HG03442 (cell line): ENCODE measurements at regions not wholly inside any gene's neighbourhood (a gene's known extent, or its start where the extent isn't known, plus 50 kb on each side); places are given as distances from the start of the nearest gene placed in this dataset.

Experiments used
- ATAC-seq: cut with Tn5 transposase; IDR thresholded peaks from one replicate; pipeline ENCODE4 v1.9.1; 2021; ENCODE audit warnings: mild to moderate bottlenecking, moderate library complexity; ENCODE audit not compliant: unreplicated experiment

DNA sequence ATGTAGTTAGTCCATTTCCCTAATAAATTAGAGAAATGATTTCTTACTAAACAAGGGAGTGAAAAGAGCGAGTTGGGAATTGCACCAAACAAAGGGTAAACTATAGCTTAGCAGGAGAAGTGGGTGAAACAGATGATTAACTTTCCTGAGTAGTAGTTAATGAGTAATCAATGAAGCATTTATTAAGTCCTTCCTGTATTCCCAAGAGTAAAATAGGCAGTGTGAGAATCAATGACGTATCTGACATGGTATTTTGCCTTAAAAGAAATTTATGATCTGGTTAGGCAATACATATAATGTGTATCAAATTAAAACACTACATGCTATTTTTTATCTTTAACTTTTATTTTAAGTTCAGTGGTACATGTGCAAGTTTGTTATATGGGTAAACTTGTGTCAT is 142.8 kb downstream of the KLF5 start:
- no peak for ATAC-seq

DNA sequence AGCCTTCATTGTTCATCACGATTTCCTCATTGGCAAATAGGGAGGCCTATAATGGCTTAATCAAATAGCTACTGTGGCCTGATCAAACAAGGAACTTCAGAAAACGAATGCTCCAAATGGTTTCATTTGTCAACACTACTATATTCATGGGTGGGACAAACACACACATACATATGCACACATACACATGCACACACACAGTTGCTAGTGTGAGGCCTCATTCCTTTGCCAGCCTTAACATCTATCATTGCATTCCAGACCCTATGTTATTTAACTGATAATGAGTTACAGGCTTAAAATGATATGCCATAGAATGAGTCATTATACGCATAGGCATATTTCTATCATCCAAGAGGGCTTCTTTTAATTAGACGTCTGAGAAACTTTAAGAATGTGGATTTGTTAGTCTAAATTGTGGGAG is 140.2 kb downstream of the KLF5 start:
- no peak for ATAC-seq

DNA sequence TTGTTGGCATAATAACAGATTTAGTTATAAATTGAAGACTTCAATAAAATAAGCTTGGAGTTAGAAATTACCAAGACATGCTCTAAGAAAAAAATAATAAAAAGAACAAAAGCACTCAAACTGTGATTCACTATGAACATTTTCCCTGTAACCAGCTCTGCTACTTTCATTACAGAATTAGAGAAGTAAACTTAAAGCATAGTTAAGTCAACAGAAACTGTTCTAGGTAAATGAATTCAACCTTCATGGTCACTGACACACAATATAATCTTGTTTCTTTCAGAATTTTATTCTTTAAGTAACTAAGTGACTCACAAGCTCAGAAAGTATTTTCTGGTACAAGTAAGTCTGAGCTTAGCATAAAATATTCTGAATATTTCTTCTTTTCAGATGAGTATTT is 136.3 kb downstream of the KLF5 start:
- ATAC-seq, result no peak

DNA sequence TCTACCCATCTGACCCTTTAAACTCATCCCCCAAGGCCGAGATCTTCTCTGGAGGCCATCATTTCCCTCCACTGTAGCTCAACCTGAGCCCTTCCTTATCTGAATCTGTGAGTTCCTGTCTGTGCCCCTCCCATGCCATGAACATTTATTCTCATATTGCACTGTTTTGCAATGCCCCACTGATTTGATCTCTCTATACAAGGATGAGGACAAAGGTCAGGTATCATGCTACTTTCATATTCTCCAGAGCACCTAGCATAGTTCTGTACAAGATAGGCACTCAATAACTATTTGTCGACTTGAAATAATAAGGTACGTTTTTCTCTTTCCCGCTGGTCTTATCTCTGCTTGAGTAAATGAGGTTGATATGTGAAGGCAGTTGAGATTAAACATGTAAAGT is 135.5 kb downstream of the KLF5 start:
- ATAC-seq, result no peak

DNA sequence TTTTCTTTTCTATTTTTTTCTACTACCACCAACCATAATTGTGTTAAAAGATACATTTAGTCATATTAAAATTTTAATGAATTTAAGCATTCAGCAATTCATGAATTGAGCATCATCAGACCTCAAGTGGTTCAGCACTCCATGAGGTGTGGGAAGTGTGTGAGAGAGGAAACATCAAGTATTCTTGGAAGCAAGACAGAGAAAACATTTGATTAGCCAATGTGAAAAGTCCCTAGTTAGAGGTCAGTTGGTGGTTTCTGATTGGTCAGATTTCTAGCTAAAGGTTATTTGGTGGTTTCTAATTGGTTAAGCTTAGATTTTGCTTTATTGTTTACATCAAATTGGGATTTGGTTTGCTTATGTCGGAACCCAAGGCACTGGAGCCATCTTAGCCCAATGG is 134.7 kb downstream of the KLF5 start:
- ATAC-seq, result no peak

DNA sequence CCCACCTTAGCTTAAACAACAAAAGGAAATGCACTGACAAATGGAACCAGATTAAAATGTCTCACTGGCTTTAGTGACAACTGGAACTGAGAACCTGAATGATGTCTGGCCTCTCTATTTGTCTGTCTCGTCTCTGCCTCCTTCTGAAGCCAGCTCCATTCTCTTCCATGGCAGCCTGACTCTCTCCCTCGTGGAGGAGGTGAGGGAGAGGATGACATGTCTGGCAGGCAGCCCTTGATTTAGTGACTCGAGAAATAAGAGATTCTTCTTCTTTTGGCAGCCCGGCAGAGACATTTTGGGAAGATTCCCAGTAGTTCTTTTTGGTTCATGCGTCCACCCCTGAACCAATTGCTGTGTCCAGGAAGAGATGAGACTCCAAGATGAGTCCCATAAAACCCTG is 131.7 kb downstream of the KLF5 start:
- ATAC-seq, result no peak

DNA sequence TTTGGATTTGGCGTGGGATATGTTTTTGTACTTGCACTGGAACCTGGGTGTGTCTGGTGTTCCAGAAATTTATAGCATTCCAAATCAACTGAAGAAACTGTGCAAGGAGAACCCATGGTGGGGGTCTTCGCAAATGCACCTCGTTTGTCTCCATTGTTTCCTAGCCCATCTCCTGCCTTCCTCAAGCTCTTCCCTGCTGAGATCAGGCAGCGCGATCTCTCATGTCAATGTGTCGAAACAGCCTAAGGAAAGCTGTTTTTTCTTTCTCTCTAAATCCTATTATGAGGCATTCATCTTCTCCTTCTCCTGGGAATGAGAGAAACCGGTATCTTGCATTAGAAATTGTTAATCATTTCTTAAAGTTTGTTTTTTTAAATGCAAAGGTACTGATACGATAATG is 131.0 kb downstream of the KLF5 start:
- ATAC-seq, result no peak

DNA sequence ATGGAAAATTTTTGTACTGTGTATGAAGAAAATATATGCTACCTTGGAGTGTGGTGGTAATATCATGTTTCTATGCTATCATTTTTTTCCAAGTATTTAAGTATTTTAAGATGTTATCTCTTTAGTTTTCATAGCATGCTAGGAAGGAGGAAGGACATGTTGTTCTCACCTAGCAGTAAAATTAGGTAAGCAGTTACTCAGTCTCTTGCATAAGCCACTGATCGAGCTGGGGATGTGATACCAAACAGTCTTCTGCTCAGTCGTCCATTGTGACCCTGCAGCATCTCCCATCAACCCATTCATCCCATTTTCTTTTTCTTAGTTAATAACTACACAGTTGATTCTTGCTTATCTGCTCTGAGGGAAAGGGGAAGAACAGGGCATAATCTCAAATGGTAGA is 130.6 kb downstream of the KLF5 start:
- ATAC-seq, result no peak

DNA sequence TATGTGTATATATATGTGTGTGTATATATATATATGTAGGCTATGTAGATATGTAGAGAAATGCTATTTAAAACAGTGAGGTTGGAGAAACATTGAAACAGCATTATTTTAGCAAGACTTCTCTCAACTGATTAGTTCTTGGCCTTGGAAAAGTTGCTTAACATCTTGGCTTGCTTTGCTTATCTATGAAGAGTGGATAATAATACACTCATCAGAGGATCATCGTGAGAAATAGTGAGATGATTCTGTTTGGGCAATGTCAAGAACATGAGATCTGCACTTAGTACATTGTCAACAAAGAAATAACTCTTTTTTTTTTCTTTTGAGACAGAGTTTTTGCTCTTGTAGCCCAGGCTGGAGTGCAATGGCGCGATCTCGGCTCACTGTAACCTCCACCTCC is 128.3 kb downstream of the KLF5 start:
- no peak for ATAC-seq

DNA sequence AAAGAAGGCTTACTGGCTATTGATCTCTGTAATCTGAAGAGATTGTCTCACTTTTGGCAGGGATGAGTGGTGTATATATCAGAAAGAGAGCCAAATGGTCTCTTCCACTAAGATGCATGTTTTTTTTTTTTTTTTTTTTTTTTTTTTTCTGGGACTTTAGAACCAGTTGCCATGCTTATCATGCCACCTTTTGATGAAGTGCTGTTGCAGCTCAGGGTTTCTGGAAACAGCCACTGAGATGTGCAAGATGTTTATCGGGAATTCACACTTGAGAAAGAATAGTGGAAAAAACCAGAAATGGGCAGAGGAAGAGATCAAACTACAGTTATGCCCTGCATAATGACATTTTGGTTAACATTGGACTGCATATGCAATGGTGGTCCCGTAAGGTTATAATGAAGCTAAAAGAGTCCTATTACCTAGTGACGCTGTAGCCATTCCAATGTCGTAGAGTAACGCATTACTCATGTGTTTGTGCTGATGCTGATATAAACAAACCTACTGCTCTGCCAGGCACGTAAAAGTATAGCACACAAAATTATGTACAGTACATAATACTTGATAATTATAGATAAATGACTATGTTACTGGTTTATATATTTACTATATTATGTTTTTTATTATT is 121.0 kb downstream of the KLF5 start:
- no peak for ATAC-seq

DNA sequence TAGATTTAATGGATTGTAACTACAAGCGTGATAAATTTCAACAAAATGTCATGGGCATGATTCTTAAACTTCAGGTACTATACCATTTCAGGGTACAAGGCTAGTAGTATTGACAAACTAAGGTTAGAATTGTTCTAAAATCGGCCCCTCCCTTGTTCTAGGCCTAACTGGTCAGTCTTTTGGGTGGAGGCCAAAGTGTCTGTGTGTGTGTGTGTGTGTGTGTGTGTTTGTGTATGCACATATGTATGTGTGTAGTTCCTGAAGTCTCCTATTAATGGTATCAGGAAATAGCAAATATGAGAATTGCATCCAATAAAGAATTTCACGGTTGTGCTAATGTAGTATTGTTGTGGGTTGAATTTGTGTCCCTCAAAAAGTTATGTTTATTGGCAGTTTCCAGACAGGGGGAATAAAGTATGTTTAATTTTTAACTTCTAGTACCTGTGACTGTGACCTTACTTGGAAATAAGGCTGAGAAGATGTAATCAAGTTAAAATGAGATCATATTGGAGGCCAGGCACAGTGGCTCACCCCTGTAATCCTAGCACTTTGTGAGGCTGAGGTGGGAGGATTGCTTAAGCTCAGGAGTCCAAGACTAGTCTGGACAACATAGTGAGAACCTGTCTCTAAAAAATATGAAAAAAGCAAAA is 119.2 kb downstream of the KLF5 start:
- ATAC-seq, result no peak

DNA sequence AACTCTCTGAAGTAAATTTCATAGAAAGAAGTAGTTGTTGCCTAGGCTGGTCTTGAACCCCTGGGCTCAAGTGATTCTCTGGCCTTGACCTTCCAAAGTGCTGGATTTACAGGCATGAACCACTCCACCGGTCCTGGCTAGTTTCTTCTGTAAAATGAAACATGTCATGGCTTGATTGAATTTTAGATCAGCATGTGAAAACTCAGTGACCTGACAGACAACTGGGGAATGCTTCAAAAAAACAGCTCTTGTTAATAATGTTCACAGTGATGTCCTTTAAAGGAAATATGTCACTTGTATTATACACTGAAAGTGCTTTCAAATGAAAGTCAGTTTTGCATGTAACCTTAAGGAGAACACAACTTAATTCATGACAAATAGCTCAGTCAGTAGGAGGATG is 118.2 kb downstream of the KLF5 start:
- ATAC-seq, result no peak

DNA sequence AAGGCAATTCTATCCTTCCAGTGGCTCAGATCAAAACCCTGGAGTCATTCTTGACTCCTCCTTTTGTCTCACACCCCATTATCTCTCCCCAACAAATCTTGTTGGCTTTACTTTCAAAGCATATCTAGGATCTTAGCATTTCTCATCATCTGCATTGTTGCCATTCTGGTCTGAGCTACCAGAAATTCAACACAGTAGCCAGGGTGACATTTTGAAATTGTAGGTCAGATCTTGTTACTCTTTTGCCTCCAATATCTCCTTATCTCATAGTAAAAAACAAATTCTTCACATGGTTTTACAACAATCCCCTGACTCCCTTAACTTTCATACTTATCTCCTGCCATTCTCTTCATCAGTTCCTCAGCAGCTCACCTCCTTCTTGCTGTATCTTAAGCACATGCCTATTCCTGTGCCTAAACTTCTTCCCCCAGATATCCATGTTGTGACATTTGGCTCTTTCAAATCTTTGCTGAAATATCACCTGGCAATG is 115.8 kb downstream of the KLF5 start:
- no peak for ATAC-seq

DNA sequence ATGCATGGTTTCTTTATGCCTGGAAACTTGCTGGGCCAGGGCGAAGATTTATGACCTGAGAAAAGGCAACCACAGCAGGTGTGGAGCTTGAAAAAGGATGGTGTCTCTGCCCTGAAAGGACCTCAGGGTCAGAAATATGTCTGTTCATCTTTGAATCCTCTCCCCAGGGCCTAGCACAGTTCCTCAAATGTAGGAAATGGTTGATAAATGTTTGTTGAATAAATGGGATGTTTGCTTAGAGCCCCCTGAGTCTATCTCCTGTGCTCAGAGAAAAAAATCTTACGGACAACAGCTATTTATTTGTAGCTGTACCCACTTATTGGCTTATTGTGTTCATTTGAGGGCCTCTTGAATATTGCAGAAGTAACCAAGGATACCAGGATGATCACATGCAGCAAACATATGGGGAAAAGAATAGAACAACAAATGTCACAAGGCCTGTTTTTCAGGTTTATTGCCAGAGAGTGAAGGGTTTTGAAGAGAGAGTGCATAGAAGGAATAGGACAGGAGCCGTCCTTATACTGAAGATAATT is 114.5 kb downstream of the KLF5 start:
- no peak for ATAC-seq

DNA sequence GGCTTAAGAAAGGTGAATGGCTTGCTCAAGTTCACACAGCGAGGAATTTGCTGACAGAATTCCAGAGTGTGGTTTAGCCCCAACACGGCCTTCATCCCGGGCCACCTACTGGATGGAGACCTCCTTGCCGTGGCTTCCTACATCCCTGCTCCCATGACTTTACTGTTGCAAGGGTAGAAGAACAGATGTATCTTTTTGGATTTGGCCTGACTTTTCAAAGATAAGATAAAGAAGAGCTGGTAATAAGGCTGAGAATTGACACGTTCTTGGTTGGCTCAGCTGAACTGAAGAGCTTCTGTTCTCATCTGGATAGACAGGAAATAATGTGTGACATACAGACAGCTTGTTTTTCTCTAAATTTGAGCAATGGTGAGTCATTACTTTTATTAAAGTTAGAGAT is 113.1 kb downstream of the KLF5 start:
- ATAC-seq, result no peak

DNA sequence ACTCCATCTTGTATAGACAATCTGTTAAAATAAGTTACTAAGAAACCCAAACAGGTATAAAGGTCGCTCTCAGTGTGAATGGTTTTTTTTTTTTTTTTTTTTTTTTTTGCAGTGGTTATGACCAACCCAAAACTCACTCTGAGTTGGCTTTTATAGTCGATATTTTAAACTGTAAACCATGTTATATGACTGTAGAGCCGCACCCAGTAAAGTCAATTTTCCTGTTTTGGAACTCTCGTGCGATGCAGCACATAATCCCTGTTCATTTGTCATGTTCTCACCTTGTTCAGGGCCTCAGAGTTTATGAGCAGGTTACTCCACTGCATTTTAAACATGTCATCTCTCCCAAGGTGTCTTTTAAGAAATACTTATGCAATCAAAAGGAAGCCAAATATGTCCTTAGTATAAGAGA is 112.5 kb downstream of the KLF5 start:
- no peak for ATAC-seq

DNA sequence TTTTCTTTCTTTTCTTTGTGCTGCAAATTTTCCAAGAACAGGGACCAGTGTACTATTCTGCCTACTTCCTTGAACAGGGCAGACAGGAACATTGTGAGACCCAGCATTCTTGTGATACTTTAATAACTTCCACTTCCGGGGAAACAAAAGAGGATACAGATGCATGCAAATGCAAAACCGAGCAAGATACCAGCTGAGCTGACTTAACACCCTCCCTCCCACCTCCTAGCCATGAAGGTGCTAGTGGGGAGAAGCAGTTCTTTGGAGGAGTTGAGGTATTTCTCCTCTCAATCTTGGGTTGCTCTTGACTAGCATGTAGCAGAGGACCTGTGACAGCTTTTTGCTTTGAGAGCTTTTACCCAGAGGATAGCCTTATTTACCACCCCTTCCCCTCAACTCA is 111.2 kb downstream of the KLF5 start:
- no peak for ATAC-seq

DNA sequence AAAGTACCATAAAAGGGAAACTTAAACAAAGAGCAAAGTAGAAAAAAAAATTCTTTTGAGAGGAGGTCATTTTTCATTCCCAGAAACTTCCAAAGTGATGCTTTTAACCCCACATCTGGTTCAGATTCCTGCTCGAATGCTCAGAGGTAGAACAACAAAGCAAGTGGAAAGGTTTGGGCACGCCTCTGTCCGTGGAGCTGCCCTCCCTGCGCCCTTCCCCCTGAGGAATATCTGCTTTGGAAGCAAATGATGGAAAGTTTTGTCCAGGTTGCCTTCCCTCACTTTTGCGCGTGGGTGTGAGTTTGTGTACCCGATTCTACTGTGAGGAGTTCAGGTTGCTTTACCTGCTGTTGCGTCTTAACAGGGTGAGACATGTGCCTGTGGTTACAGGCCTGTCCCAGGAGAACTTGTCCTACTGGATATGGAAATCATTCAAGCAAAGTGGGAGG is 110.2 kb downstream of the KLF5 start:
- no peak for ATAC-seq

DNA sequence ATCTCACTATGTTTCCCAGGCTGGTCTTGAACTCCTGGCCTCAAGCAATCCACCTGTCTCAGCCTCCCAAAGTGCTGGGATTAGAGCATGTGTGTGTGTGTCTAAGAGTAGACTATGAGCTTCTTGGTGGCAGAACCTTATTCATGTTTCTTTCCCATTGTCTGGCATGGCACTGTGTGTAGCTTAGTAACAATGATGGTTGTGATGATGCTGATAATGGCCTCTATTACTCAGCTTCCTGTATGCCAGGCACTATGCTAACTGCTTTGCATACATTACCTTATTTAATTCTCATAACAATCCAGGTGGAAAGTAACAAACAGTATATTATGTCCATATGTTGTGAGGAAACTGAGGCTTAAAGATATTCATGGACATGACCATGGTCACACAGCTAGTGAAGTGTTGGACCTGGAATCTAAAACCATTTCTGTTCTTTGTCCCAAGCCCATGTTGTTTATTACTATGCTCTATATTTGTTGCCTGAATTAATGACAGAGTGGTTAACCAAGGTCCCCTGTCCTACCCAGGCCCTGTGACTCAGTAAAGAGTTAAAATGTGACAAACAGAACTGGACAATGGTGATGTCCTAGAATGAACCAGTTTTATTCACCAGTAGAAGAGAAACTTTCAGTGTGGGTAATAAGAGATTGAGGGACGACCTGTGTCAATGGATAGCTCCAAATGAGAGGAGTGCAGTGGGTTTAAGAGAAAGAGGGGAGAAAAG is 109.6 kb downstream of the KLF5 start:
- no peak for ATAC-seq

DNA sequence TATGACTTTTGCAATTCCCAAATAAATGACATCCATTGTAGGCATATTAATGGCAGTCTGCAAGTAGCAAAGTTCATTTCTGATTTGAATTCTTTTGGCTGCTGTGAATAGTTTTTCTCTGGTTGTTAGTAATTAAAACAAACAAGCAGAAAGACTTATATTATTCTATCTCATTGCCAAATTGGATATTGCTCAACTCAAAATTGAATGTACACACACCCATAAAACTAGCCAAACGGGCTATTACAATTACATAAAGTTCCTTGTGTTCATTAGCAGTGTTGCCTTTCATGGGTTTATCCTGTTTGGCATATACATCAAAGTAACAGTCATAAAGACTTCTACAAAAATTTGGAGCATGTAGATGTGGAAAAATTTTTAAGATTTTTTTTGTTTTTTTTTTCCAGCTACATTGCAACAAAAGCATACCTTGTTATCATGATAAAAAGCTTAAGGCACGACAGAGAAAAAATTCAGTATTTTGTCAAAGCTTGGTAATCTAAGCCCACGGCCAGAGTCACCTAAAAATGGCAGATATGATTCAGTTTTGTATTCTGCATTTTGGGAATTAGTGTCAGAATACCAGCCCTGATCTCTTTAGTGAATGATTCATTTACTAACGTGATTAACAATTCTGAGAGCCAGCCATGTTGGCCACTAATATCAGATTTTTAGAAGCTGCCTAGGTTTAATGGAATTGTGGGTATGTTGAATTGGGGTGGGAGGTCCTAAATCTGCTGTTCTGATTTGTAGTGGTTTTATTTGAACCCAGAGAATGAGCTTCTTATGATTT is 108.4 kb downstream of the KLF5 start:
- no peak for ATAC-seq

DNA sequence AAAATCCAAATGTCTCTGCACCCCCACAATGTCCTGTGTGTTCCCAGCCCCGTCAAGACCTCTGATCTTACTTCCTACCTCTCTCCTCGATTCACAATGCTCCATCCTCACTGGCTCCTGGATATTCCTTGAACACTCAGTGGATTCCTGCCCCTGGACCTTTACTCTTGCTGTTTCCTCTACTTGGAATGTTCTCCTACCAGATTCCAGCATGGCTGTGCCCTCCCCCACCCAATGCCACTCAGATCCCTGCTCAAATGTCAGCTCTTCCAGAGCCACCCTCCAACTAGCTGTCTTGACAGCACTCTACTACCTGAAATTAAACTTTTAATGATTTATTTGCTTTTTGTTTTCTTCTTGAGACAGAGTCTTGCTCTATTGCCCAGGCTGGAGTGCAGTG is 107.4 kb downstream of the KLF5 start:
- ATAC-seq, result no peak
